ENCODE measurements at regions not wholly inside any gene's neighbourhood (a gene's known extent, or its start where the extent isn't known, plus 50 kb on each side); places are given as distances from the start of the nearest gene placed in this dataset.

DNA sequence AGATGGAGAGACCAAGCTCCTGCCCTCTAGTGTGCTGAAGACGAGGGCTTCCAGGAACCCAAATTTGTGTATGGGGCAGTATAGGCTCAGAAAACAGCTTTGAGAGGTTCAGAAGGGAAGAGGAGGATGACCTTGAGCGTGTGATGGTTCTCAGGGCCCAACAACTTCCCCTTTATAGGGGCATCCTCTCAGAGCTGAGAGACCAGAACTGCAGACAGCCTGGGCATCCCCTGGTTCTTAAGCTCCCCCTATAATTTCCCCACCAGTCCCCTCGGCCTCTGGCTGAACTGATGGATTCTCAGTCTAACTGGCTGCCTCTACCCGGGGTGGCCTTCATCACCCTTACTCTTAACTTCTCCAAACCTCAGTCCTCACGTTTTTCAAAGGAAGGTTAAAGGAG lies 167.5 kb downstream of the URI1 start:
- TF ChIP-seq, protein P1, sequence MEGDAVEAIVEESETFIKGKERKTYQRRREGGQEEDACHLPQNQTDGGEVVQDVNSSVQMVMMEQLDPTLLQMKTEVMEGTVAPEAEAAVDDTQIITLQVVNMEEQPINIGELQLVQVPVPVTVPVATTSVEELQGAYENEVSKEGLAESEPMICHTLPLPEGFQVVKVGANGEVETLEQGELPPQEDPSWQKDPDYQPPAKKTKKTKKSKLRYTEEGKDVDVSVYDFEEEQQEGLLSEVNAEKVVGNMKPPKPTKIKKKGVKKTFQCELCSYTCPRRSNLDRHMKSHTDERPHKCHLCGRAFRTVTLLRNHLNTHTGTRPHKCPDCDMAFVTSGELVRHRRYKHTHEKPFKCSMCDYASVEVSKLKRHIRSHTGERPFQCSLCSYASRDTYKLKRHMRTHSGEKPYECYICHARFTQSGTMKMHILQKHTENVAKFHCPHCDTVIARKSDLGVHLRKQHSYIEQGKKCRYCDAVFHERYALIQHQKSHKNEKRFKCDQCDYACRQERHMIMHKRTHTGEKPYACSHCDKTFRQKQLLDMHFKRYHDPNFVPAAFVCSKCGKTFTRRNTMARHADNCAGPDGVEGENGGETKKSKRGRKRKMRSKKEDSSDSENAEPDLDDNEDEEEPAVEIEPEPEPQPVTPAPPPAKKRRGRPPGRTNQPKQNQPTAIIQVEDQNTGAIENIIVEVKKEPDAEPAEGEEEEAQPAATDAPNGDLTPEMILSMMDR (IDR thresholded peaks at IDR 0.05), result no peak
- TF ChIP-seq POLR2A (IDR thresholded peaks at IDR 0.05) (no peak), EP300 (IDR thresholded peaks at IDR 0.05) (no peak)
